GM21576 (cell line): ENCODE measurements at regions not wholly inside any gene's neighbourhood (a gene's known extent, or its start where the extent isn't known, plus 50 kb on each side); places are given as distances from the start of the nearest gene placed in this dataset.
"Not testable (repeated sequence)": the region's sequence is repeated elsewhere in the genome, so short reads cannot be mapped to it uniquely, and the experiment has no call there.

Source experiments
- ATAC-seq: cut with Tn5 transposase; IDR thresholded peaks from one replicate; pipeline ENCODE4 v1.9.1; 2021; ENCODE audit warnings: mild to moderate bottlenecking, moderate library complexity; ENCODE audit not compliant: unreplicated experiment

- ATAC-seq, result no peak
Measured at GRCh38 chr13:54248306-54248705, 1219.7 kb downstream of the OLFM4 start.

GRCh38 chr13:54261856-54262255 is 1233.2 kb downstream of the OLFM4 start:
- no peak for ATAC-seq

- ATAC-seq, result no peak
Measured at GRCh38 chr13:54263868-54264267, 1235.3 kb downstream of the OLFM4 start.

DNA sequence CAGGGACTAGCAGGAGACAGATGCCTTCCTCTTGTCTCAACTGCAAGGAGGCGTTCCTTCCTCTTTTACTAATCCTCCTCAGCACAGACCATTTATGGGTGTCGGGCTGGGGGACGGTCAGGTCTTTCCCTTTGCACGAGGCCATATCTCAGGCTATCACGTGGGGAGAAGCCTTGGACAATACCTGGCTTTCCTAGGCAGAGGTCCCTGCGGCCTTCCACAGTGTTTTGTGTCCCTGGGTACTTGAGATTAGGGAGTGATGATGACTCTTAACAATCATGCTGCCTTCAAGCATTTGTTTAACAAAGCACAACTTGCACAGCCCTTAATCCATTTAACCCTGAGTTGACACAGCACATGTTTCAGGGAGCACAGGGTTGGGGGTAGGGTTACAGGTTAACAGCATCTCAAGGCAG is 1238.6 kb downstream of the OLFM4 start:
- not testable (repeated sequence) for ATAC-seq

- not testable (repeated sequence) for ATAC-seq
Measured at GRCh38 chr13:54268013-54268695, 1239.5 kb downstream of the OLFM4 start.

DNA sequence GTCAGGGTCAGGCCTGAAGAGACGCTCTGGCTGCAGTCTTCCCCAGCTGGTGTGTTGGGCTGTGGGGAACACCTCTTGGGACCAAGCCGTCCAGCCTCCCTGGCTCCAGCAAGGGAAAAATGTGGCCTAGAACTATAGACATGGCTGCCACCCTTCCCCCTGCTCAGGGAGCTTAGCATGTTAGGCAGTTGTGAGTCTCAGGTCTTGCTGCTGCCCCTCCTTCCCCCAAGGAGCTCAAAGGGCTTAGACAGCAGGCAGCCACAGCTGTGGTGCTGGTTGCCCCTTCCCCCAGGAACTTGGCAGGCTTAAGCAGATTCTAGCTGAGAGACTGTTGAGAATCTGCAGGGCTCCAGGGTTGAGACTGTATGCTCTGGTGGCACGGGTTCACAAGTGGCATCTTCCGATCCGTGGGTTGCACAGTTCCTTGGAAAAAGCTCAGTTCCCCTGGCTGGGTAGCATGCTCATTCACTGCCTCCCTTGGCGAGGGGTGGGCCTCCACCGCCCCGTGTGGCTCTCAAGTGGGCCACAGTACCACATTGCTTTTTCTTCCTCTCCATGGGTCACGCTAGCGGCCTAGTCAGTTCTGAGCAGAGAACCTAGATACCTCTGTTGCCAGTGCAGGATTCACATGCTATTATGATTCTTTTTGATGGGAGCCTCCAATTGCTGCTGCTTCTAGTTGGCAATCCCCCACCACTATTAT is 1258.6 kb downstream of the OLFM4 start:
- no peak for ATAC-seq

GRCh38 chr13:54301085-54301484 is 1272.5 kb downstream of the OLFM4 start:
- no peak for ATAC-seq

GRCh38 chr13:54305377-54305776 is 1276.8 kb downstream of the OLFM4 start:
- no peak for ATAC-seq

DNA sequence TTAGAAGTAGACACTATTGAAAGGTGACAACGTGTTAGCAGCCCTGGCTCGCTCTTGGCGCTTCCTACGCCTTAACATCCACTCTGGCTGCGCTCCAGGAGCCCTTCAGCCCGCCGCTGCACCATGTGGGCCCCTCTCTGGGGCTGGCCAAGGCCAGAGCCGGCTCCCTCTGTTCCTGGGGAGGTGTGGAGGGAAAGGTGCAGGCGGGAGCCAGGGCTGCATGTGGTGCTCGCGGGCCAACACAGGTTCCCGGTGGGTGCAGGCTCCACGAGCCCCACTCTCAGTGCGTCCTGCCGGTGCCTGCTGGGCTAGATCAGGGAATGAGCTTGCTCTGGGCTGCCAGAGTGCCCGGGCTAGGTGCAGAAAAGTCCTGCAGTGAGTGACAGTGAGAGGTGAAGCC is 1284.3 kb downstream of the OLFM4 start:
- no peak for ATAC-seq

DNA sequence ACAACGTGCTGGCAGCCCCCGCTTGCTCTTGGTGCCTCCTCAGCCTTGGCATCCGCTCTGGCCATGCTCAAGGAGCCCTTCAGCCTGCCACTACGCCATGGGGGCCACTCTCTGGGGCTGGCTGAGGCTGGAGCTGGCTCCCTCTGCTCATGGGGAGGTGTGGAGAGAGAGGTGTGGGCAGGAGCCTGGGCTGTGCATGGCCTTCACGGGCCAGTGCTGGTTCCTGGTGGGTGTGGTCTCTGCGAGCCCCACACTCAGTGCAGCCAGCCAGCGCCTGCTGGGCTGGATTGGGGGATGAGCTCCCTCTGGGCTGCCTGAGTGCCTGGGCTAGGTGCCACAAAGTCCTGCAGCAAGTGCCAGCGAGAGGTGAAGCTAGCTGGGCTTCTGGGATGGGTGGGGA is 1289.1 kb downstream of the OLFM4 start:
- ATAC-seq, result no peak

GRCh38 chr13:54337540-54337939 is 1308.9 kb downstream of the OLFM4 start:
- ATAC-seq, result no peak

GRCh38 chr13:54347531-54347930 is 1318.9 kb downstream of the OLFM4 start:
- ATAC-seq, result no peak

GRCh38 chr13:54356209-54356608 is 1327.6 kb downstream of the OLFM4 start:
- ATAC-seq, result no peak

DNA sequence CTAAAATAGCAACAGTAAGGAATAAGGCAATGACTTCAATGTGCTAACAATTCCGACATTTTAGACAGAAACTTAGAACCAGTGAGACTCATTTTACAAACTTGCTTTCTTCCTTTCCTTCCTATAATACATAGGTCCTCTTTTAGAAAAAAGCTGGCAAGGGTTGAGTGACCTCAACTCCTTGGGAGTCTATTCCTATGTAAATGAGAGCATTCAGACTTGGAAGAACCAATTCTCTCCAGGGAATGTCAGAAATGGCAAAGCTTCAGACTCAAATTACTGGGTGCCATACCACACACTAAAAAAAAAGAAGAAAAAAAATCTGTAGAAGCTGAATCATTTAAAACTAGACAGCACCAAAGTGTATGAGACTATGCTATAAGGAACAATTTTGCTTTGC is 1328.2 kb downstream of the OLFM4 start:
- ATAC-seq, result no peak

- no peak for ATAC-seq
Measured at GRCh38 chr13:54357284-54357933, 1328.8 kb downstream of the OLFM4 start.

DNA sequence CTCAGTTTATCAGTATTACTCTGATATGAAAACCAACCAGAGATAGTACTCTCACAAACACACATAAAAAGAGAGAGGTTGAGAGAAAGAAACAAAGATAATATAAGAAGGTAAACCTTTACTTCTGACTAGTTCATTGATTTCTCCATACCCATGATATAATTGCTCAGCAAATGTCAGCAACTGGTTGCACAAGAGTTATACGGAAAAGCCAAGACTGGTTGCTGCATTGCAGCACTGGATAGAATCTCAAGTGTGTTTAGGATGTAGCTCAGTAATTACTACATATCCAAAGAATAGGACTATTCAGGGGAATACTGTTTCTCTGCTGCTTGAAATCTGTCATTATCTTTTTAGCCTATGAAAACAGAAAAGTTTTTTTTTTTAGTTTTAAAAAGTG is 1332.8 kb downstream of the OLFM4 start:
- ATAC-seq, result no peak

GRCh38 chr13:54366728-54367127 is 1338.1 kb downstream of the OLFM4 start:
- ATAC-seq, result no peak

GRCh38 chr13:54367639-54368271 is 1339.1 kb downstream of the OLFM4 start:
- ATAC-seq, result no peak

GRCh38 chr13:54368387-54368786 is 1339.8 kb downstream of the OLFM4 start:
- ATAC-seq, result no peak

GRCh38 chr13:54373211-54373610 is 1344.6 kb downstream of the OLFM4 start:
- no peak for ATAC-seq

DNA sequence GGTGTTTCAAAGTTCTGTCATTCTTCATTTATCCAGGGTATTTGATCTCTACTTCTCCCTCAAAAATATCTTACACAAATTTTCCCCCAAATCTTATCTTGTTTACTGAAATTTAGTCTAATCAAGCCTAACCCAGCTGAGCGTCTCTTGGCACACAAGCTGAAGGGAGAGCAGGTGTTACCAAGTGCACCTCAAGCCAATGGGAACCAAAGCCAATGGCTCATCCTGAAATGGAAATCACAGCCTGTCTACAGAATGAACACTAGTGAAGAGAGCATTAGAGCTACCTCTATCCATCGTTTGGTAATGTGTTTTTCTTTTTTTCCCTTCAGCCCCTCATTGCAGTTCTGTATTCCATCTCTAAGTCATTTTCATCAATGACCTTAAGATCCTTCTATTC is 1350.8 kb downstream of the OLFM4 start:
- no peak for ATAC-seq

- ATAC-seq, result no peak
Measured at GRCh38 chr13:54383604-54384003, 1355.0 kb downstream of the OLFM4 start.
